HFF-Myc (cell line): ENCODE measurements at regions not wholly inside any gene's neighbourhood (a gene's known extent, or its start where the extent isn't known, plus 50 kb on each side); places are given as distances from the start of the nearest gene placed in this dataset.

Source experiments
- DNase-seq: peaks from one replicate; pipeline ENCODE4 v3.0.0-alpha.2; 2011; ENCODE audit warnings: low read depth; ENCODE audit errors: extremely low read depth
- H3K4me3 ChIP-seq: replicated peaks from 2 replicates; pipeline ENCODE4 v1.5.1; 2011; ENCODE audit warnings: low read depth, mild to moderate bottlenecking, control low read depth, low read length
- TF ChIP-seq, protein P1 (sequence below): IDR thresholded peaks from 2 replicates; pipeline ENCODE4 v1.5.1; 2012; ENCODE audit warnings: mild to moderate bottlenecking, low read depth, low read length, control low read depth; ENCODE audit errors: missing control alignments

DNA sequence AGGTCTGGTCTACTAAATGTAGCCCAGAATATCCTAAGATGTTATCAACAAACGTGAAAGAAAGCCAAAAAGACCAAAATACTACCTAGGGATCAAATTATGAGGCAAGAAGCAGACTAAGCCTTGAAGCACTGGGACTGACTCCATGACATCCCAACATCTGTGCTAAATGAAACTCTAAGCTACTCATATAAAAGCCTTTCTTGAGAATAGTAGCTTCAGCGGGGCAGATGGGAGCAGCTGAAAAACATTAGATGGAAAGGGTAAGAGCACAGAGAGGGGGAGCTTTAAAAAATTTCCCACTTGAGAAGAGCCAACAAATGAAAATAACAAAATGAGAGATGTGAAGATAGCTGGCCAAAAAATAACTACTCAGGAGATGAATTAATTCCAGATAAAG is 81.7 kb downstream of the MAD2L1 start:
- no peak overlapping the region for H3K4me3 ChIP-seq
- DNase-seq, result no peak
- TF ChIP-seq, protein P1, sequence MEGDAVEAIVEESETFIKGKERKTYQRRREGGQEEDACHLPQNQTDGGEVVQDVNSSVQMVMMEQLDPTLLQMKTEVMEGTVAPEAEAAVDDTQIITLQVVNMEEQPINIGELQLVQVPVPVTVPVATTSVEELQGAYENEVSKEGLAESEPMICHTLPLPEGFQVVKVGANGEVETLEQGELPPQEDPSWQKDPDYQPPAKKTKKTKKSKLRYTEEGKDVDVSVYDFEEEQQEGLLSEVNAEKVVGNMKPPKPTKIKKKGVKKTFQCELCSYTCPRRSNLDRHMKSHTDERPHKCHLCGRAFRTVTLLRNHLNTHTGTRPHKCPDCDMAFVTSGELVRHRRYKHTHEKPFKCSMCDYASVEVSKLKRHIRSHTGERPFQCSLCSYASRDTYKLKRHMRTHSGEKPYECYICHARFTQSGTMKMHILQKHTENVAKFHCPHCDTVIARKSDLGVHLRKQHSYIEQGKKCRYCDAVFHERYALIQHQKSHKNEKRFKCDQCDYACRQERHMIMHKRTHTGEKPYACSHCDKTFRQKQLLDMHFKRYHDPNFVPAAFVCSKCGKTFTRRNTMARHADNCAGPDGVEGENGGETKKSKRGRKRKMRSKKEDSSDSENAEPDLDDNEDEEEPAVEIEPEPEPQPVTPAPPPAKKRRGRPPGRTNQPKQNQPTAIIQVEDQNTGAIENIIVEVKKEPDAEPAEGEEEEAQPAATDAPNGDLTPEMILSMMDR, result no peak

DNA sequence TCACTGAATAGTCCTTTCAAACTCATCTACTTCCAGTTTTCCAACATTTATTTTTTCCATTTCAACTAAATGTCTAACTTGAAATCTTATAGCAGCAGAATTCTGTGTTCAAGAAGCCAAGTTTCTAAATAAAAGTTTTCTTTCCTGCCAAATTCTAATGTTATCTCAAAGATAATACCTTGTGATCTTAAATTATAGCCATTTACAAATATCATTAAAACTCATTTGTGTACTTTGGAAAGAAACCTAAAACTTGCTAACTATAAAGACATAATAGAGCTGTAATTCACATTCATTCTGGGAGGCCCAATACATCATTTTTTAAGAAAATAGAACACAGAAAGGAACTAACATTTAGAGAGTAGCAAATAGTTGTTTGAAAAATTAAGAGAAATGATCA is 83.9 kb downstream of the MAD2L1 start:
- DNase-seq, result no peak
- H3K4me3 ChIP-seq, result no peak overlapping the region
- TF ChIP-seq, protein P1, result no peak

DNA sequence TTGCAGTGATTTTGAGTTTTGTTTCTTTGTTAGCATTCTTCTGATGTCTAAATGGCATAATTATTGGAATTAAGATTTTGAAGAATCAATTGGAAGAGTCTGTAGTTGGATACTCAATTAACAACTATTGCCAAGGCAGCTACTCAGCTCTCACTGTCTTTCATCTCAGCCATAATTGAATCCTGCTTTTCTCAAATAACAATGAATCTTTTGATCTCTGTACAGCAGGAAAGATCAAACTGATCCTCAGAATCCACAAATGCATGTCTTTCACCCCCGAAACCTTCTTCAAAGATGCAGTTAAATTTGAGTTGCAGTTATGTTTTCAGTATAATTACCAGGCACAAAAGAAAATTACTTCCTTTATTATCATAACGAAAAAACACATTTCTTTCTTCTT is 86.2 kb downstream of the MAD2L1 start:
- TF ChIP-seq, protein P1, result no peak
- DNase-seq, result no peak
- no peak overlapping the region for H3K4me3 ChIP-seq

DNA sequence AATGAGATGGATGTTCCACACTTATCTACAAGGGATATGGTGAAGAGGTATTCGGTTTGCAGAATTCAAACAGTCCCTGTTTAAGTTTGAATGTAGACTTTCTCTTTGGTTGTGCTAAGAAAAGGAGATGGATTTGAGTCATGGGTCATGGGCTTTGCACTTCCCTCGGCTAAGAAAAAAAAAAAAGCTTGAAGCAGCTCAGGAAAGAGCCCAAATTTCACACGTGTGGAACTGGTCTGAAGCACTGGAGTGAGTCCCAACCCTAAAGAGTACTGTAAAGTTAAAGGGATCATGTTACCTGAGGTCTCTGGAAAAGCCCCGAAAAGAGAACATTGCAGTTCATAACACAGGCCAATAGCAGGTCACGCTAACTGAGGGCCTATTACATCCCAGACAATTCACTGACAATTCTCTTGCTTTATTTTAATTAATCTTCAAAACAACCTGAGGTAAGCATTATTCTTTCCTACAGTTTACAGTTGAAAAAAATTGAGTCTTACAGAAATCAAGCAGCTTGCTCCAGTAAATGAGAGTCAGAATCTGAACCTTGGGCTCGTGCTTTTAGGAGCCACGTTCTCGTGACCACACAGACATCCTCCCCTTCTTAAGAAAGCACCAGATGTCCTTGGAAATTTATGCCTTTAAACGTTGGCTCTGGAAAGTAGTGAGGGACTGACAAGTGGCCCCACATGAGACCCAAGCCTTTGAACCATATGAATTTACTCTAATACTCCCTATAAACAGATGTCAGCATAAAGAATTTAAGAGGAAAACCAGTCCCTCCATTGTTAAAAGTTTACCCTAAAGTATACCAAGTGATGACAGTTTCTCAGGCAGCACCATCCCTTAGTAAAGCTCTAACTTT is 89.3 kb downstream of the MAD2L1 start:
- H3K4me3 ChIP-seq, result no peak overlapping the region
- DNase-seq, result no peak
- TF ChIP-seq, protein P1, result no peak

DNA sequence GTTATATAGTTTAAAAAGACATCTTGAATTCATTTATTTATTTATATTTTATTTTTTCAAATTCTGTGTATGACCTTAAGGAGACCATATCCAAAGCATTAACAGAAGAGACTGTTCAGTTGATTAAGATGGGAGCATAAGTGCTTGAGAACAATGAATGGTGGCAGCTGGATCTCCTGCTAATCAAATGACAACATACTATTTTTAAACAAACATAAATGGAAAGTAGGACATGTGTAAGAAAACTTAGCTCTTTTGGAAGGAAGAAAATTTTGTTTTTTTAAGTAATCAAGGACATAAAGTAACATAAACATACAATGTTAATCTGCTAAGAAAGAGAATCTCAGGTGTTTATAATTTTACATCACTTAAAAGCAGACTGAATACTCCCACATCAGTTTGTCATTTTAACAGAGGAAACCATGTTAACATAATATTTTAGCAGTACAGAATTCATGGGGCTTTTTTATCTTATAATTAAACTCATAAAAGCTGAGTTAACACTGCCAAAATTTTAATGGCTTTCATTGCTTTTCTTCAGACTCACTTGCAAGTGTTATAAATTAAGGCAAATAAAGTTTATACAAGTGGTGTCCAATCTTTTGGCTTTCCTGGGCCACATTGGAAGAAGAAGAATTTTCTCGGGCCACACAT is 95.1 kb downstream of the MAD2L1 start:
- no peak overlapping the region for H3K4me3 ChIP-seq
- TF ChIP-seq, protein P1, result no peak
- DNase-seq, result no peak

DNA sequence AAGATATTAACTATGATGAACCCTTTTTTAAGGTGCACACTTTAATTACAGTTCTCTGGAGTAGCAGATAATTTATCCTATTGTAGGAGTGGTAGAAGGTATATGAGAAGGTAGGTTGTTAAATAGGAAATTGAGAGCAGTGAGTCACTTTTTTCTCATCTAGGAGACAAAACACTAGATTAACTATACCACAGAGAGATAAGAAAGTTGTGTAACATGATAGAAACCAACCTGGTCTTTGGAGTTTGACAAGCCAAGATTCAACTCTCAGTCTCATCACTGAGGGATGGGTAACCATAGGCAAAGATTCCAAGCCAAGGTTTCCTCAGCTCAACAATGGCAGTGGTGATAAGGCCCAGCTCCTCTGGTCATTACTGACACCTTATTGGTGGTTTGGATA is 104.0 kb downstream of the MAD2L1 start:
- H3K4me3 ChIP-seq, result no peak overlapping the region
- DNase-seq, result no peak
- TF ChIP-seq, protein P1, result no peak
